ENCODE measurements at regions not wholly inside any gene's neighbourhood (a gene's known extent, or its start where the extent isn't known, plus 50 kb on each side); places are given as distances from the start of the nearest gene placed in this dataset.

DNA sequence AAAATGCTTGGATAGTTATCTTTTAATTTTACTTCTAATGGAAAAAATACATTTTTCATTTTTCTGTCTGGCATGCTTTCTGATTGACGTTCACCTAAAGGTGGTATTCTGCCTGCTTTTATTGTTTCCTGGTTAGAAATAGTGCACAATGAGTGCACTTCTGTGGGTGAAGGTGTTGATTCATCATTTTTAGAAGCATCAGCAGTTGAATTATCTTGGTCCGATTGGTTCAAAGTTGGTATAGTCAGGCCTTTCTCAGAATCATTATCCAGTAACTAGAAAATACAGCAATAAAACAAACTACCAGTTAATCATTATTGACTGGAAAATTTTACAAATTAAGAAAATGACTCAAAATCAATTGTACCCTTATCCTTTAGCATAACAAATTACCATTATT lies 84.5 kb downstream of the STRADB start:
- Histone ChIP-seq H2BK20ac (ENCODE audit: low read depth, low read length) (no peak overlapping the region), H3K4ac (ENCODE audit: low read depth, low read length) (no peak overlapping the region), H3K14ac (replicated peaks; ENCODE audit: low read depth, low read length) (no peak overlapping the region), H3K4me2 (ENCODE audit: low read depth, low read length) (no peak overlapping the region), H4K8ac (ENCODE audit: low read depth in 2 of 2, low read length in 2 of 2) (no peak overlapping the region), H4K20me1 (ENCODE audit: insufficient read depth, low read length) (no peaks in the 10 kb centered on the region), H2AK9ac (replicated peaks; ENCODE audit: low read depth, low read length, poor library complexity) (no peak overlapping the region), H2BK15ac (ENCODE audit: low read depth, low read length) (no peak overlapping the region), H3K18ac (ENCODE audit: low read depth, low read length) (no peak overlapping the region), H3K56ac (ENCODE audit: extremely low read depth, insufficient read depth, low read length) (no peak overlapping the region), H3K4me3 (ENCODE audit: insufficient read depth, low read depth, low read length) (no peak overlapping the region), H3K79me1 (ENCODE audit: low read depth in 1 of 2, low read length in 2 of 2) (no peaks in the 10 kb centered on the region), H2BK5ac (ENCODE audit: low read depth, low read length, poor library complexity, severe bottlenecking) (no peak overlapping the region), H4K5ac (ENCODE audit: low read depth, low read length) (no peak overlapping the region), H2BK120ac (ENCODE audit: low read depth, low read length) (no peak overlapping the region), H3K9me1 (ENCODE audit: insufficient read depth, low read length) (no peaks in the 10 kb centered on the region), H3K27me3 (ENCODE audit: control insufficient read depth, insufficient read depth, low read length) (no peaks in the 10 kb centered on the region), H3K9ac (ENCODE audit: low read depth, low read length) (no peak overlapping the region), H2AFZ (replicated peaks; ENCODE audit: low read length, poor library complexity) (no peak overlapping the region), H3K36me3 (ENCODE audit: control insufficient read depth, insufficient read depth, low read length) (no peaks in the 10 kb centered on the region), H3K23ac (ENCODE audit: low read depth, low read length) (no peak overlapping the region), H3K9me3 (ENCODE audit: control insufficient read depth, insufficient read depth, low read length) (peaks cover 7% of the 10 kb centered on the region), H4K91ac (ENCODE audit: insufficient read depth, low read depth, low read length) (no peak overlapping the region), H3K27ac (ENCODE audit: insufficient read depth, low read length) (no peak overlapping the region), H2AK5ac (ENCODE audit: low read depth, low read length) (no peak overlapping the region), H3K4me1 (ENCODE audit: control insufficient read depth, insufficient read depth, low read length) (no peaks in the 10 kb centered on the region)
- ChIA-PET POLR2A (ENCODE audit: unreplicated experiment) (no interaction called here), CTCF (no interaction called here)
- no peak for TF ChIP-seq BHLHE40 (IDR thresholded peaks at IDR 0.05; ENCODE audit: low read depth, low read length)
- TF ChIP-seq, protein P1, sequence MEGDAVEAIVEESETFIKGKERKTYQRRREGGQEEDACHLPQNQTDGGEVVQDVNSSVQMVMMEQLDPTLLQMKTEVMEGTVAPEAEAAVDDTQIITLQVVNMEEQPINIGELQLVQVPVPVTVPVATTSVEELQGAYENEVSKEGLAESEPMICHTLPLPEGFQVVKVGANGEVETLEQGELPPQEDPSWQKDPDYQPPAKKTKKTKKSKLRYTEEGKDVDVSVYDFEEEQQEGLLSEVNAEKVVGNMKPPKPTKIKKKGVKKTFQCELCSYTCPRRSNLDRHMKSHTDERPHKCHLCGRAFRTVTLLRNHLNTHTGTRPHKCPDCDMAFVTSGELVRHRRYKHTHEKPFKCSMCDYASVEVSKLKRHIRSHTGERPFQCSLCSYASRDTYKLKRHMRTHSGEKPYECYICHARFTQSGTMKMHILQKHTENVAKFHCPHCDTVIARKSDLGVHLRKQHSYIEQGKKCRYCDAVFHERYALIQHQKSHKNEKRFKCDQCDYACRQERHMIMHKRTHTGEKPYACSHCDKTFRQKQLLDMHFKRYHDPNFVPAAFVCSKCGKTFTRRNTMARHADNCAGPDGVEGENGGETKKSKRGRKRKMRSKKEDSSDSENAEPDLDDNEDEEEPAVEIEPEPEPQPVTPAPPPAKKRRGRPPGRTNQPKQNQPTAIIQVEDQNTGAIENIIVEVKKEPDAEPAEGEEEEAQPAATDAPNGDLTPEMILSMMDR (conservative IDR thresholded peaks at IDR 0.05; ENCODE audit: low read depth, low read length), result no peak
- TF ChIP-seq MXI1 (IDR thresholded peaks at IDR 0.05; ENCODE audit: borderline replicate concordance, low read depth, low read length), result no peak
- no peak for TF ChIP-seq RCOR1 (IDR thresholded peaks at IDR 0.05; ENCODE audit: insufficient replicate concordance, low read length)
- TF ChIP-seq, protein P2, sequence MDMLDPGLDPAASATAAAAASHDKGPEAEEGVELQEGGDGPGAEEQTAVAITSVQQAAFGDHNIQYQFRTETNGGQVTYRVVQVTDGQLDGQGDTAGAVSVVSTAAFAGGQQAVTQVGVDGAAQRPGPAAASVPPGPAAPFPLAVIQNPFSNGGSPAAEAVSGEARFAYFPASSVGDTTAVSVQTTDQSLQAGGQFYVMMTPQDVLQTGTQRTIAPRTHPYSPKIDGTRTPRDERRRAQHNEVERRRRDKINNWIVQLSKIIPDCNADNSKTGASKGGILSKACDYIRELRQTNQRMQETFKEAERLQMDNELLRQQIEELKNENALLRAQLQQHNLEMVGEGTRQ (IDR thresholded peaks at IDR 0.05; ENCODE audit: low read depth, low read length), result no peak
- no peak for TF ChIP-seq POLR2A (IDR thresholded peaks at IDR 0.05; ENCODE audit: low read depth, low read length)
- no peak for TF ChIP-seq MAZ (IDR thresholded peaks at IDR 0.05; ENCODE audit: borderline replicate concordance, low read depth, low read length)
- TF ChIP-seq CEBPB (IDR thresholded peaks at IDR 0.05; ENCODE audit: low read depth, low read length), result no peak
- no peak for TF ChIP-seq SMC3 (IDR thresholded peaks at IDR 0.05; ENCODE audit: low read depth, low read length)
- TF ChIP-seq ELK1 (IDR thresholded peaks at IDR 0.05; ENCODE audit: borderline replicate concordance, low read depth, low read length), result no peak
- WGBS, 2 experiments (ENCODE audit: extremely low coverage in 2 of 2, insufficient read length in 1 of 2), result no CpG with 5 or more reads among the region's 2 CpGs
- intact Hi-C loops (cut with micrococcal nuclease), result no loop called here
- dilution Hi-C loops (cut with HindIII; ENCODE audit: low sequenced_read_pairs, unreplicated experiment), result no loop called here
- in situ Hi-C loops (cut with MboI; ENCODE audit: low sequenced_read_pairs), result no loop called here
- ATAC-seq (ENCODE audit: low read depth) (no peak), DNase-seq (no peak)
- no TSS peak for BruUV-seq (replicated peaks)
